ENCODE measurements at regions not wholly inside any gene's neighbourhood (a gene's known extent, or its start where the extent isn't known, plus 50 kb on each side); places are given as distances from the start of the nearest gene placed in this dataset.
"Not testable (repeated sequence)": the region's sequence is repeated elsewhere in the genome, so short reads cannot be mapped to it uniquely, and the experiment has no call there.

DNA sequence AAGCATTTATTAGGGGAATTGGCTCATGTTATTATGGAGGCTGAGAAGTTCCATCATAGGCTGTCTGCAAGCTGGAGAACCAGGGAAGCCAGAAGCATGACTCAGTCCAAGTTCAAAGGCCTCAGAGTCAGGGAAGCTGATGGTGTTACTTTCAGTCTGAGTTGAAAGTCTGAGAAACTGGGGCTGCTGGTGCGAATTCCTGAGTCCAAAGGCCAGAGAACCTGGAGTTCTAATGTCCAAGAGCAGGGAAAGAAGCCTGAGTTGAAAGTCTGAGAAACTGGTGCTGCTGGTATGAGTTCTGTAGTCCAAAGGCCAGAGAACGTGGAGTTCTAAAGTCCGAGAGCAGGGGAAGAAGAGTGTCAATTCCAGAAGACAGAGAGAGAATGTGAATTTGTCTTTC is 641.1 kb downstream of the ISL1 start:
- Histone ChIP-seq H3K27ac (no peak overlapping the region), H3K9me3 (no peaks in the 10 kb centered on the region), H3K27me3 (no peaks in the 10 kb centered on the region), H3K36me3 (no peaks in the 10 kb centered on the region), H3K4me3 (no peak overlapping the region), H3K4me1 (no peaks in the 10 kb centered on the region)
- no peak for DNase-seq (ENCODE audit: low spot score)
- TF ChIP-seq, protein P1, sequence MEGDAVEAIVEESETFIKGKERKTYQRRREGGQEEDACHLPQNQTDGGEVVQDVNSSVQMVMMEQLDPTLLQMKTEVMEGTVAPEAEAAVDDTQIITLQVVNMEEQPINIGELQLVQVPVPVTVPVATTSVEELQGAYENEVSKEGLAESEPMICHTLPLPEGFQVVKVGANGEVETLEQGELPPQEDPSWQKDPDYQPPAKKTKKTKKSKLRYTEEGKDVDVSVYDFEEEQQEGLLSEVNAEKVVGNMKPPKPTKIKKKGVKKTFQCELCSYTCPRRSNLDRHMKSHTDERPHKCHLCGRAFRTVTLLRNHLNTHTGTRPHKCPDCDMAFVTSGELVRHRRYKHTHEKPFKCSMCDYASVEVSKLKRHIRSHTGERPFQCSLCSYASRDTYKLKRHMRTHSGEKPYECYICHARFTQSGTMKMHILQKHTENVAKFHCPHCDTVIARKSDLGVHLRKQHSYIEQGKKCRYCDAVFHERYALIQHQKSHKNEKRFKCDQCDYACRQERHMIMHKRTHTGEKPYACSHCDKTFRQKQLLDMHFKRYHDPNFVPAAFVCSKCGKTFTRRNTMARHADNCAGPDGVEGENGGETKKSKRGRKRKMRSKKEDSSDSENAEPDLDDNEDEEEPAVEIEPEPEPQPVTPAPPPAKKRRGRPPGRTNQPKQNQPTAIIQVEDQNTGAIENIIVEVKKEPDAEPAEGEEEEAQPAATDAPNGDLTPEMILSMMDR (IDR thresholded peaks at IDR 0.05) = no peak

DNA sequence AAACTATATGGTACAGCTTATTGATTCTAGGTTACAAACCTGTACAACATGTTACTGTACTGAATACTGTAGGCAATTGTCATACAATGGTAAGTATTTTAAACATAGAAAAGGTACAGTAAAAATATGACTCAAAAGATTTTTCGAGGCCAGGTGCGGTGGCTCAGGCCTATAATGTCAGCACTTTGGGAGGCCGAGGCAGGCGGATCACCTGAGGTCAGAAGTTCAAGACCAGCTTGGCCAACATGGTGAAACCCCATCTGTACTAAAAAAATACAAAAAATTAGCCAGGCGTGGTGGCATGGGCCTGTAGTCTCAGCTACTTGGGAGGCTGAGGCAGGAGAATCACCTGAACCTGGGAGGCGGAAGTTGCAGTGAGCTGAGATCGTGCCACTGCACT is 646.6 kb downstream of the ISL1 start:
- DNase-seq (ENCODE audit: low spot score); H3K36me3 ChIP-seq; H3K27ac ChIP-seq; H3K4me3 ChIP-seq; H3K27me3 ChIP-seq; H3K4me1 ChIP-seq; H3K9me3 ChIP-seq: not testable (repeated sequence)

DNA sequence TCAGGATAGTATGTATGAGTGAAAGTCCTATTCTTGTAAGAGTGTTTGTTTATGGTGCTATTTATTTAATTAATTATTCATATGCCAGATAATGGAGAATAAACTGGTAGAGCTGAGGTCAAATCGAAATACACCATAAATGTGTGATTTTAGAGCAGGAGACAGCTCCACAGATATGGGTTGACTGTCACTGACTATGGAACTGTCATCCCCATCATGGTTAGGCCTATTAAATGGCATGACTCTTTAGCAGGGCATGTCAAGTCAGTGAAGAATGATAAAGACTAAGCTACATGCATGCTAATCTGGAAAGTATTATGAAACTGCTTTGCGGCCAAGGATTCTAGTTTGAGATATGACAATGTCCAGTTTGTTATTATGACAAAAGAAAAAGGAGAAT is 658.6 kb downstream of the ISL1 start:
- Histone ChIP-seq H3K27ac (no peak overlapping the region), H3K36me3 (no peaks in the 10 kb centered on the region), H3K9me3 (no peaks in the 10 kb centered on the region), H3K27me3 (no peaks in the 10 kb centered on the region), H3K4me3 (no peak overlapping the region), H3K4me1 (no peaks in the 10 kb centered on the region)
- TF ChIP-seq, protein P1 (IDR thresholded peaks at IDR 0.05) = no peak
- no peak for DNase-seq (ENCODE audit: low spot score)

GRCh38 chr5:52043137-52043536 is 659.9 kb downstream of the ISL1 start:
- Histone ChIP-seq H3K4me1 (no peaks in the 10 kb centered on the region), H3K27ac (no peak overlapping the region), H3K4me3 (no peak overlapping the region), H3K36me3 (no peaks in the 10 kb centered on the region), H3K27me3 (no peaks in the 10 kb centered on the region), H3K9me3 (no peaks in the 10 kb centered on the region)
- TF ChIP-seq, protein P1 (IDR thresholded peaks at IDR 0.05) = no peak
- DNase-seq (ENCODE audit: low spot score) = no peak

DNA sequence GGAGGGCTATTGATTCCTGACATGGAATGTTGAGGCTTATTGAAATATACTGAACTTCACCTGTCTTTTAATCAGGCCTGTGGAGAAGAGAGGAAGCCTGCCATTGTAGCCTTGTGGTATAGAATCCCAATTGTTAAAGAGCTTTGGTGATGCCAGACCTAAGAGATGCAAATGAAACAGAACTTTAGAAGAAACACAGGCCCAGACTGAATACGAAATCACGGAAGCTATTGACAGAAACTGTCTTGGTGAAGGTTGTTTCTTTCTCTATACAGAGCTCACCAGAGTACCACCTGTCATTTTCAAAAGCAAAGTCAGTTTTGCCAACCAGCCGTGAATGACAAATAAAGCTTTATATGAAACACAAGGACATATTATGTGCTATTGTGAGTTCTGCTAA is 660.3 kb downstream of the ISL1 start:
- no peak overlapping the region for H3K4me3 ChIP-seq
- no peak overlapping the region for H3K27ac ChIP-seq
- no peaks in the 10 kb centered on the region for H3K4me1 ChIP-seq
- no peak for DNase-seq (ENCODE audit: low spot score)
- H3K36me3 ChIP-seq = no peaks in the 10 kb centered on the region
- TF ChIP-seq, protein P1 (IDR thresholded peaks at IDR 0.05) = no peak
- no peaks in the 10 kb centered on the region for H3K9me3 ChIP-seq
- no peaks in the 10 kb centered on the region for H3K27me3 ChIP-seq

DNA sequence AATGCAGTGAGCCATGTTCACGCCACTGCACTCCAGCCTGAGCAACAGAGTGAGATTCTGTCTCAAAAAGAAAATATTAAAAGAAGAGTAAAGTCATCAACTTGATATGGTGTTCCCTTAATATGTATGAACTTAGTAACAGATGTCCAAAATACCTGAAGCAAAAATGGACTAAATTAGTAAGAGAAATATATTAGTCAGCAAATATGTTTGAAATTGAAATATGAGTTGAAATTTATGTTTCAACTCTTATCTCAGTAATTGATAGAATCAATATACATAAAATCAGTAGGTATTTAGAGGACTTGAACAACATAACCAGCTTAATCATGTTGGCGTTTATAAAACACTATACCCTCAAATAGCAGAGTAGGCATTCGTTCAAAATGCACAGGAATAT is 668.5 kb downstream of the ISL1 start:
- no peak for DNase-seq (ENCODE audit: low spot score)
- H3K36me3 ChIP-seq = no peaks in the 10 kb centered on the region
- no peak overlapping the region for H3K27ac ChIP-seq
- H3K27me3 ChIP-seq = no peaks in the 10 kb centered on the region
- H3K4me3 ChIP-seq = no peak overlapping the region
- TF ChIP-seq, protein P1 (IDR thresholded peaks at IDR 0.05) = no peak
- no peaks in the 10 kb centered on the region for H3K9me3 ChIP-seq
- no peaks in the 10 kb centered on the region for H3K4me1 ChIP-seq
